GM06990 (cell line): ENCODE measurements at regions not wholly inside any gene's neighbourhood (a gene's known extent, or its start where the extent isn't known, plus 50 kb on each side); places are given as distances from the start of the nearest gene placed in this dataset.

Experiments used
- DNase-seq: peaks from one replicate; pipeline ENCODE4 v3.0.0-alpha.2; 2011; ENCODE audit not compliant: insufficient read length; ENCODE audit errors: extremely low read depth
- H3K27me3 ChIP-seq: replicated peaks from 2 replicates; pipeline ENCODE4 v1.6.0; 2011; ENCODE audit warnings: low read length; ENCODE audit not compliant: control insufficient read depth, insufficient read depth
- H3K36me3 ChIP-seq: 2 replicates; pipeline ENCODE4 v1.5.1; 2011; ENCODE audit warnings: low read length; ENCODE audit not compliant: control insufficient read depth, insufficient read depth
- H3K4me3 ChIP-seq: replicated peaks from 2 replicates; pipeline ENCODE4 v1.5.1; 2011; ENCODE audit warnings: low read depth, mild to moderate bottlenecking, control low read depth, low read length
- TF ChIP-seq, protein P1 (sequence below): IDR thresholded peaks from 2 replicates; pipeline ENCODE4 v1.5.1; 2011; ENCODE audit warnings: low read length, control low read depth, mild to moderate bottlenecking, inconsistent platforms; ENCODE audit not compliant: insufficient read depth, poor library complexity, severe bottlenecking

DNA sequence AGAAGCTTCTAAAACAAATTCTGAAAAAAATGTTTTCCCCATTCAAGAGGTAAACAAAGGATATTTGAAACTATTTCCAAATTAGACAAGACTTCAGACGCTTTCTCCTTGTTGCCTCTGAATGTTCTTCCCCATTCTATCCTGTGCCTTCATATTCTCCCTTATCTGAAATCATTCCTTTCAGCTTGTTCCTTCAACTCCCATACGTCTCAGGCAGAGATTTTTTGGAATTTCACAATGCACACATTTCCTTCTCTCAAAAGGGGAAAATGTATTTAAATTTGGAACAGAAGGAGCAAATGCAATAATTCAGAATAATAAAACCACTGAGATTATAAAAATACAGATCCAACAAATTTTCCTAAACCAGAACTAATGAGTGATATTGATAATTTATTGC, 198.7 kb upstream of the IVNS1ABP start:
- no peaks in the 10 kb centered on the region for H3K36me3 ChIP-seq
- no peak overlapping the region for H3K4me3 ChIP-seq
- no peaks in the 10 kb centered on the region for H3K27me3 ChIP-seq
- TF ChIP-seq, protein P1, sequence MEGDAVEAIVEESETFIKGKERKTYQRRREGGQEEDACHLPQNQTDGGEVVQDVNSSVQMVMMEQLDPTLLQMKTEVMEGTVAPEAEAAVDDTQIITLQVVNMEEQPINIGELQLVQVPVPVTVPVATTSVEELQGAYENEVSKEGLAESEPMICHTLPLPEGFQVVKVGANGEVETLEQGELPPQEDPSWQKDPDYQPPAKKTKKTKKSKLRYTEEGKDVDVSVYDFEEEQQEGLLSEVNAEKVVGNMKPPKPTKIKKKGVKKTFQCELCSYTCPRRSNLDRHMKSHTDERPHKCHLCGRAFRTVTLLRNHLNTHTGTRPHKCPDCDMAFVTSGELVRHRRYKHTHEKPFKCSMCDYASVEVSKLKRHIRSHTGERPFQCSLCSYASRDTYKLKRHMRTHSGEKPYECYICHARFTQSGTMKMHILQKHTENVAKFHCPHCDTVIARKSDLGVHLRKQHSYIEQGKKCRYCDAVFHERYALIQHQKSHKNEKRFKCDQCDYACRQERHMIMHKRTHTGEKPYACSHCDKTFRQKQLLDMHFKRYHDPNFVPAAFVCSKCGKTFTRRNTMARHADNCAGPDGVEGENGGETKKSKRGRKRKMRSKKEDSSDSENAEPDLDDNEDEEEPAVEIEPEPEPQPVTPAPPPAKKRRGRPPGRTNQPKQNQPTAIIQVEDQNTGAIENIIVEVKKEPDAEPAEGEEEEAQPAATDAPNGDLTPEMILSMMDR, result no peak
- DNase-seq, result no peak

DNA sequence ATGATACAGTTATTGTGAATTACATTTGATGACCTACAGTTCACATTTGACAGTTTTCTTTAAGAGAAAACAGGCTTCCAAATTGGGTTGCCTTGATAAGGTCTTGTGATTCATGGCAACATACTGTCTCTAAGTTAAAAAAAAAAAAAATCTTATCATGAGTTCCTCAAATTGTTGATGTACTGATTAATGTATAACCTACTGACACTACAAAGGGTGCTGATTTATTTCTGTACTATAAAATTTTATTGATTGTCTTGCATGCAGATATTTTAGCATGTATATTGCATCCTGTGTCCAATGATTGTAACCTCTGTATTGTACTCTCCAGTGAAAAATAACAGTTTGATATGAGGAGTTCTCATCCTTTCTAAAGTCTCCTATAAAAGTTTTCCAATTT, 197.3 kb upstream of the IVNS1ABP start:
- no peaks in the 10 kb centered on the region for H3K27me3 ChIP-seq
- TF ChIP-seq, protein P1, result no peak
- H3K36me3 ChIP-seq, result no peaks in the 10 kb centered on the region
- H3K4me3 ChIP-seq, result no peak overlapping the region
- no peak for DNase-seq

DNA sequence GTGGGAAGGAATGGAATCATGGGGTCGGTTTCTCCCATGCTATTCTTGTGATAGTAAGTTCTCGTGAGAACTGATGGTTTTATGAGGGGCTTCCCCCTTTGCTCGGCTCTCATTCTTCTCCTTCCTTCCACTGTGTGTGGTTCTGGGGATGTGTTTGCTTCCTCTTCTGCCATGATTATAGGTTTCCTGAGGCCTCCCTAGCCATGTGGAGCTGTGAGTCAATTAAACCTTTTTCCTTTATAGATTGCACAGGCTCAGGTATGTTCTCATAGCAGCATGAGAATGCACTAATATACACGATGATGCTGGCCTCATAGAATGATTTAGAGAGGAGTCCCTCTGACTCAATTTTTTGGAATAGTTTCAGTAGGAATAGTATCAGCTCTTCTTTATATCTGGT, 195.4 kb upstream of the IVNS1ABP start:
- Histone ChIP-seq H3K4me3 (no peak overlapping the region), H3K36me3 (no peaks in the 10 kb centered on the region), H3K27me3 (no peaks in the 10 kb centered on the region)
- DNase-seq, result no peak
- TF ChIP-seq, protein P1, result no peak

DNA sequence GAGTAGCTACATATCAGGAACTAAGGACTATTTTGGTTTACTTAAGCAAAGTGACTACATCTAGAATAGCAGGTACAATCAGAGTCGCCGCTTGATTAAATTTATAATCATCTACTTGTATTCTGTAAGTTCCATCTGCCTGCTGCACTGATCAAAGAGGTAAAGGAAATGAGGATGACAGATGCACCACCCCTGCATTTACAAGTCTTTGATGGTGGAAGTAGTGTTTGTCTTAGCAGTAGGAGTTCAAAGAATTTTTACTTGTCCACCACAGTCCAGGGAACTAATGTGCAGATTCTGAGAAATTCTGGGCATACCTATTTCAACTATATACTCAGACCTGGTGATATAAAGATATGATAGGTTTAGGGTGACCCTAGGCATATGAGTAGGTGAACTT, 184.1 kb upstream of the IVNS1ABP start:
- TF ChIP-seq, protein P1, result no peak
- Histone ChIP-seq H3K27me3 (no peaks in the 10 kb centered on the region), H3K4me3 (no peak overlapping the region), H3K36me3 (no peaks in the 10 kb centered on the region)
- no peak for DNase-seq

DNA sequence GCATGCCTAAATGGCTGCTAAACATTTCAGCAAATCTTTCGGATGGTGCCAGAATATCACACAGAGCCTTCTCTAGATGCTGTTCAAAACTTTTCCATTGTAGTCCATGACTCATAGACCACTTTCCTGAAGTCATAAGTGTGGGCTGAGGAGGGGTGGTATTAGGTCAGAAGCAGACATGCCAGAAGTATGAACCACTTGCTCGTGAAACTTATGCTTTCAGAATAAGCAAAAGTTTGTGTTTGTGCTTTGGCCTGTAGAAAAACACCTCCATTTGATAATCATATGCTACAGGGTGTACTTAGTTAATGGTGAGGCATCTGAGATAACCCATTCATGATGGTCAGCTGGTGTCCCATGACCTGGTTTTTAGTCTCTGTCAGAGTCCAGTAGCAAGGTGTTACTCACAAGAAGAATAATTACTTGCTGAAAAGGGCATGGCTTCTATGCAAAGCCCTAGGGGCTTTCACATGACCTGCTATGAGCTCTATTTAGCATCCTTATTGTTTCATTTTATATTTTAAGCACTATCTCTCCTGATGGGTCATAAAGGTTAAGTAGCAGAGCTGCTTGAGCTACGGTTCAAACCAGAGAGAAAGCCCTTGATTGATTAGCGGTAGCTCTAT, 183.1 kb upstream of the IVNS1ABP start:
- no peak for DNase-seq

More for the DNA sequence above, 183.1 kb upstream of the IVNS1ABP start:
- Histone ChIP-seq H3K36me3 (no peaks in the 10 kb centered on the region), H3K27me3 (no peaks in the 10 kb centered on the region), H3K4me3 (no peak overlapping the region)
- TF ChIP-seq, protein P1, result no peak
